22Rv1 (cell line): ENCODE measurements at regions not wholly inside any gene's neighbourhood (a gene's known extent, or its start where the extent isn't known, plus 50 kb on each side); places are given as distances from the start of the nearest gene placed in this dataset.
"Not testable (repeated sequence)": the region's sequence is repeated elsewhere in the genome, so short reads cannot be mapped to it uniquely, and the experiment has no call there.

ENCODE experiments used
- H3K27ac ChIP-seq: fragments of 450-650 bp; 2 replicates; pipeline ENCODE4 v1.5.1; 2017
- ZFX ChIP-seq: fragments of 450-650 bp; IDR thresholded peaks from 2 replicates; pipeline ENCODE4 v1.6.1; 2017; ENCODE audit warnings: antibody characterized with exemption, borderline replicate concordance
- TF ChIP-seq, protein P1 (sequence below): fragments of 450-650 bp; IDR thresholded peaks from 2 replicates; pipeline ENCODE4 v1.5.1; 2017; ENCODE audit warnings: mild to moderate bottlenecking

DNA sequence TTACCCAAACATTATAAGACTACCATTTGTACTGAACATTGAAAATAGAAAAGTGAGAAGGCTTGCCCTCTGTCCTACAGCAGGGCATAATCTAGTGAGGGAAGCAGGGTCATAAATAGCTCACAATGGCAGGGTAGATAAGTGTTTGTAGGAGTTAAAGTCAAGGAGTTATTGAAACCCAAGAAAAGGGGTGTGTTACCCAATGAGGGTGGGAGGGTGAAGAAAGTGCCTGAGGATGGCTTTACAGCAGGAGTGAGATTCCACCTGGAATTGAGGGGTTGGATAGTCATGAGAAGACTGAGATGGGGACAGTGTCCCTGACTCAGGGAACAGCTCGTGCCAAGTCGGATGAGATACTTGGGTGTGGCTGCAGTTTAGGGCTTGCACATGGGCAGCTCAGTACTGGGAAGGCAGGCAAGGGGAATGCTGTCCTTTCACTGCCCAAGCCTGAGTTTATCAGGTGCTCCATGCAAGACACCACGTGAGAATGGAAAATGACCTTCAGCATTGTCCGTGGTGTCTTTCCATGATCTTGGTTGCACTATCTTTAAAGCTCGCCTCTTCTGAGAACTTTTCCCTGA is 393.2 kb upstream of the MAF start:
- TF ChIP-seq, protein P1, sequence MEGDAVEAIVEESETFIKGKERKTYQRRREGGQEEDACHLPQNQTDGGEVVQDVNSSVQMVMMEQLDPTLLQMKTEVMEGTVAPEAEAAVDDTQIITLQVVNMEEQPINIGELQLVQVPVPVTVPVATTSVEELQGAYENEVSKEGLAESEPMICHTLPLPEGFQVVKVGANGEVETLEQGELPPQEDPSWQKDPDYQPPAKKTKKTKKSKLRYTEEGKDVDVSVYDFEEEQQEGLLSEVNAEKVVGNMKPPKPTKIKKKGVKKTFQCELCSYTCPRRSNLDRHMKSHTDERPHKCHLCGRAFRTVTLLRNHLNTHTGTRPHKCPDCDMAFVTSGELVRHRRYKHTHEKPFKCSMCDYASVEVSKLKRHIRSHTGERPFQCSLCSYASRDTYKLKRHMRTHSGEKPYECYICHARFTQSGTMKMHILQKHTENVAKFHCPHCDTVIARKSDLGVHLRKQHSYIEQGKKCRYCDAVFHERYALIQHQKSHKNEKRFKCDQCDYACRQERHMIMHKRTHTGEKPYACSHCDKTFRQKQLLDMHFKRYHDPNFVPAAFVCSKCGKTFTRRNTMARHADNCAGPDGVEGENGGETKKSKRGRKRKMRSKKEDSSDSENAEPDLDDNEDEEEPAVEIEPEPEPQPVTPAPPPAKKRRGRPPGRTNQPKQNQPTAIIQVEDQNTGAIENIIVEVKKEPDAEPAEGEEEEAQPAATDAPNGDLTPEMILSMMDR = no peak
- TF ChIP-seq ZFX = no peak
- no peak overlapping the region for H3K27ac ChIP-seq

- TF ChIP-seq, protein P1 = no peak
- TF ChIP-seq ZFX = no peak
- H3K27ac ChIP-seq = no peak overlapping the region
Measured at GRCh38 chr16:79991969-79992368, 391.4 kb upstream of the MAF start.

GRCh38 chr16:79988721-79989220 is 388.2 kb upstream of the MAF start:
- TF ChIP-seq, protein P1 = no peak

DNA sequence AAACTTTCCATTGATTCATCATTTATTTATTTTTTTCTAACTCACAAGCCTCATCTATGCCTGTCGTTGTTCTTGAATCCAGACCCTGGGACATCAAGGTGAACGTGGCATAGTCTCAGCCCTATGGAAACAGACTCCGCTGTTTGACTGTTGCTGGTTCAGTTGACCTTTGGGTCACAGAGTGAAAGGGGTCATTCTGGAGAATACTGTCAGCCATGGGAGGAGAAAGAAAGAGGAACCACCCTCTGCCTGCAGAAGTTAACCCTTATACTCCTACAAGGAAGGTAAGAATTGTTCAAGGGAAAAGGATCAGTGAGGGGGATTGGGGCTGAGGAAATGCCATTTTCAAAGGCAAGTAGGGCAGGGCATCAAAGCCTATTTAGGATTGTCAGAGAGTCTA is 387.6 kb upstream of the MAF start:
- no peak overlapping the region for H3K27ac ChIP-seq
- TF ChIP-seq ZFX = no peak
- TF ChIP-seq, protein P1 = no peak

More at GRCh38 chr16:79988721-79989220, 388.2 kb upstream of the MAF start:
- H3K27ac ChIP-seq = no peak overlapping the region

- TF ChIP-seq ZFX = no peak
- TF ChIP-seq, protein P1 = no peak
- H3K27ac ChIP-seq = no peak overlapping the region
Measured at GRCh38 chr16:79986352-79986751, 385.8 kb upstream of the MAF start.

- TF ChIP-seq ZFX = no peak
- TF ChIP-seq, protein P1 = no peak
Measured at GRCh38 chr16:79985606-79986005, 385.1 kb upstream of the MAF start.

DNA sequence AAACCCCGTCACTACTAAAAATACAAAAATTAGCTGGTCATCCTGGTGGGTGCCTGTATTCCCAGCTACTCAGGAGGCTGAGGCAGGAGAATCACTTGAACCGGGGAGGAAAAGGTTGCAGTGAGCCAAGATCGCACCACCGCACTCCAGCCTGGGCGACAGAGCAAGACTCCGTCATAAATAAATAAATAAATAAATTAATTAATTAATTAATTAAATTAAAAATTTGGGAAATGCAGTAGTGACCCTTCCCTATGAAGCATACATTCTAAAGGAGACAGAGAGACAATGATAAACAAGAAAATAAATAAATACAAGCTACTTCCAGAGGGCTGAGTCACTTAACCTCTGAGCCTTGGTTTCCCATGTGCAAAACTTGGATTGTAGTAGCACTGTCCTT is 383.6 kb upstream of the MAF start:
- not testable (repeated sequence) for H3K27ac ChIP-seq

More at GRCh38 chr16:79985606-79986005, 385.1 kb upstream of the MAF start:
- H3K27ac ChIP-seq = no peak overlapping the region

- TF ChIP-seq ZFX = no peak
- TF ChIP-seq, protein P1 = no peak
- no peak overlapping the region for H3K27ac ChIP-seq
Measured at GRCh38 chr16:79982862-79983261, 382.3 kb upstream of the MAF start.
